ENCODE measurements at regions not wholly inside any gene's neighbourhood (a gene's known extent, or its start where the extent isn't known, plus 50 kb on each side); places are given as distances from the start of the nearest gene placed in this dataset.

GRCh38 chr6:11943060-11943459 is 69.1 kb upstream of the HIVEP1 start:
- no peak for TF ChIP-seq CTCF (conservative IDR thresholded peaks at IDR 0.05 in 1 of 2, IDR thresholded peaks at IDR 0.05 in 1 of 2; ENCODE audit: low read depth in 1 of 2, low read length in 2 of 2)
- TF ChIP-seq EZH2 (IDR thresholded peaks at IDR 0.05; ENCODE audit: low read length, missing control alignments): no peak

Data from fibroblast of lung (primary cell).